NCI-H1048 (cell line): ENCODE measurements at regions not wholly inside any gene's neighbourhood (a gene's known extent, or its start where the extent isn't known, plus 50 kb on each side); places are given as distances from the start of the nearest gene placed in this dataset.

Source experiments
- DNase-seq: peaks from one replicate; lab custom pipeline; 2025; lab: John Stamatoyannopoulos, UW

- no peak for DNase-seq
These were observed 81.0 kb upstream of the BNC2 start for GRCh38 chr9:16951502-16951901.

- DNase-seq = no peak
These were observed 79.6 kb upstream of the BNC2 start for GRCh38 chr9:16950051-16950450.

GRCh38 chr9:16930578-16930977, 60.1 kb upstream of the BNC2 start:
- no peak for DNase-seq

- DNase-seq = no peak
These were observed 57.9 kb upstream of the BNC2 start for GRCh38 chr9:16928179-16928945.

GRCh38 chr9:16925426-16925825, 55.0 kb upstream of the BNC2 start:
- DNase-seq = no peak

GRCh38 chr9:16924311-16924915, 53.9 kb upstream of the BNC2 start:
- DNase-seq = no peak

- no peak for DNase-seq
These were observed 51.4 kb upstream of the BNC2 start for GRCh38 chr9:16921855-16922254.
